ENCODE measurements at regions not wholly inside any gene's neighbourhood (a gene's known extent, or its start where the extent isn't known, plus 50 kb on each side); places are given as distances from the start of the nearest gene placed in this dataset.

- TF ChIP-seq SPI1 (IDR thresholded peaks at IDR 0.05; ENCODE audit: low read depth, low read length) (no peak), TAF1 (IDR thresholded peaks at IDR 0.05; ENCODE audit: low read depth, low read length) (no peak), POU2F2 (IDR thresholded peaks at IDR 0.05; ENCODE audit: low read depth, low read length) (no peak), POLR2A (IDR thresholded peaks at IDR 0.05; ENCODE audit: low read depth, low read length) (no peak), PAX5 (IDR thresholded peaks at IDR 0.05; ENCODE audit: insufficient read depth, low read length, severe bottlenecking) (no peak), POLR2AphosphoS5 (IDR thresholded peaks at IDR 0.05; ENCODE audit: low read depth, low read length) (no peak)
- DNase-seq (ENCODE audit: insufficient read length, low spot score) = no peak
- FAIRE-seq = no peak
Measured at GRCh38 chr6:169972736-169973135, 221.3 kb downstream of the ERMARD start.

- FAIRE-seq (no peak), DNase-seq (ENCODE audit: insufficient read length, low spot score) (no peak)
- no peak for TF ChIP-seq POU2F2 (IDR thresholded peaks at IDR 0.05; ENCODE audit: low read depth, low read length)
- TF ChIP-seq SPI1 (IDR thresholded peaks at IDR 0.05; ENCODE audit: low read depth, low read length) = no peak
- TF ChIP-seq PAX5 (IDR thresholded peaks at IDR 0.05; ENCODE audit: insufficient read depth, low read length, severe bottlenecking) = no peak
- TF ChIP-seq TAF1 (IDR thresholded peaks at IDR 0.05; ENCODE audit: low read depth, low read length) = no peak
- TF ChIP-seq POLR2A (IDR thresholded peaks at IDR 0.05; ENCODE audit: low read depth, low read length) = no peak
- TF ChIP-seq POLR2AphosphoS5 (IDR thresholded peaks at IDR 0.05; ENCODE audit: low read depth, low read length) = no peak
Measured at GRCh38 chr6:169972101-169972651, 220.8 kb downstream of the ERMARD start.

GRCh38 chr6:169971081-169971861, 219.8 kb downstream of the ERMARD start:
- no peak for FAIRE-seq

GRCh38 chr6:169970306-169970988, 219.0 kb downstream of the ERMARD start:
- TF ChIP-seq POLR2A (IDR thresholded peaks at IDR 0.05; ENCODE audit: low read depth, low read length) (no peak), PAX5 (IDR thresholded peaks at IDR 0.05; ENCODE audit: insufficient read depth, low read length, severe bottlenecking) (no peak), TAF1 (IDR thresholded peaks at IDR 0.05; ENCODE audit: low read depth, low read length) (no peak), POU2F2 (IDR thresholded peaks at IDR 0.05; ENCODE audit: low read depth, low read length) (no peak), SPI1 (IDR thresholded peaks at IDR 0.05; ENCODE audit: low read depth, low read length) (no peak), POLR2AphosphoS5 (IDR thresholded peaks at IDR 0.05; ENCODE audit: low read depth, low read length) (no peak)
- FAIRE-seq (no peak), DNase-seq (ENCODE audit: insufficient read length, low spot score) (no peak)

More at GRCh38 chr6:169971081-169971861, 219.8 kb downstream of the ERMARD start:
- TF ChIP-seq TAF1 (IDR thresholded peaks at IDR 0.05; ENCODE audit: low read depth, low read length) = no peak
- no peak for DNase-seq (ENCODE audit: insufficient read length, low spot score)

- DNase-seq (ENCODE audit: insufficient read length, low spot score) (no peak), FAIRE-seq (no peak)
- TF ChIP-seq POU2F2 (IDR thresholded peaks at IDR 0.05; ENCODE audit: low read depth, low read length) (no peak), SPI1 (IDR thresholded peaks at IDR 0.05; ENCODE audit: low read depth, low read length) (no peak), POLR2A (IDR thresholded peaks at IDR 0.05; ENCODE audit: low read depth, low read length) (no peak), TAF1 (IDR thresholded peaks at IDR 0.05; ENCODE audit: low read depth, low read length) (no peak), PAX5 (IDR thresholded peaks at IDR 0.05; ENCODE audit: insufficient read depth, low read length, severe bottlenecking) (no peak), POLR2AphosphoS5 (IDR thresholded peaks at IDR 0.05; ENCODE audit: low read depth, low read length) (no peak)
Measured at GRCh38 chr6:169969372-169970099, 218.1 kb downstream of the ERMARD start.

GRCh38 chr6:169968541-169969270, 217.3 kb downstream of the ERMARD start:
- FAIRE-seq (no peak), DNase-seq (ENCODE audit: insufficient read length, low spot score) (no peak)
- TF ChIP-seq POLR2AphosphoS5 (IDR thresholded peaks at IDR 0.05; ENCODE audit: low read depth, low read length) (no peak), PAX5 (IDR thresholded peaks at IDR 0.05; ENCODE audit: insufficient read depth, low read length, severe bottlenecking) (no peak), POU2F2 (IDR thresholded peaks at IDR 0.05; ENCODE audit: low read depth, low read length) (no peak), TAF1 (IDR thresholded peaks at IDR 0.05; ENCODE audit: low read depth, low read length) (no peak), POLR2A (IDR thresholded peaks at IDR 0.05; ENCODE audit: low read depth, low read length) (no peak), SPI1 (IDR thresholded peaks at IDR 0.05; ENCODE audit: low read depth, low read length) (no peak)

GRCh38 chr6:169967687-169968086, 216.3 kb downstream of the ERMARD start:
- TF ChIP-seq POLR2AphosphoS5 (IDR thresholded peaks at IDR 0.05; ENCODE audit: low read depth, low read length) = no peak
- no peak for TF ChIP-seq TAF1 (IDR thresholded peaks at IDR 0.05; ENCODE audit: low read depth, low read length)
- no peak for TF ChIP-seq POU2F2 (IDR thresholded peaks at IDR 0.05; ENCODE audit: low read depth, low read length)
- TF ChIP-seq POLR2A (IDR thresholded peaks at IDR 0.05; ENCODE audit: low read depth, low read length) = no peak
- TF ChIP-seq PAX5 (IDR thresholded peaks at IDR 0.05; ENCODE audit: insufficient read depth, low read length, severe bottlenecking) = no peak
- no peak for TF ChIP-seq SPI1 (IDR thresholded peaks at IDR 0.05; ENCODE audit: low read depth, low read length)
- no peak for DNase-seq (ENCODE audit: insufficient read length, low spot score)
- no peak for FAIRE-seq

GRCh38 chr6:169966312-169967181, 215.1 kb downstream of the ERMARD start:
- no peak for TF ChIP-seq POLR2A (IDR thresholded peaks at IDR 0.05; ENCODE audit: low read depth, low read length)
- no peak for TF ChIP-seq PAX5 (IDR thresholded peaks at IDR 0.05; ENCODE audit: insufficient read depth, low read length, severe bottlenecking)
- TF ChIP-seq POLR2AphosphoS5 (IDR thresholded peaks at IDR 0.05; ENCODE audit: low read depth, low read length) = no peak
- no peak for TF ChIP-seq SPI1 (IDR thresholded peaks at IDR 0.05; ENCODE audit: low read depth, low read length)
- TF ChIP-seq POU2F2 (IDR thresholded peaks at IDR 0.05; ENCODE audit: low read depth, low read length) = no peak
- no peak for TF ChIP-seq TAF1 (IDR thresholded peaks at IDR 0.05; ENCODE audit: low read depth, low read length)
- no peak for FAIRE-seq
- DNase-seq (ENCODE audit: insufficient read length, low spot score) = no peak
